ENCODE measurements at regions not wholly inside any gene's neighbourhood (a gene's known extent, or its start where the extent isn't known, plus 50 kb on each side); places are given as distances from the start of the nearest gene placed in this dataset.

DNA sequence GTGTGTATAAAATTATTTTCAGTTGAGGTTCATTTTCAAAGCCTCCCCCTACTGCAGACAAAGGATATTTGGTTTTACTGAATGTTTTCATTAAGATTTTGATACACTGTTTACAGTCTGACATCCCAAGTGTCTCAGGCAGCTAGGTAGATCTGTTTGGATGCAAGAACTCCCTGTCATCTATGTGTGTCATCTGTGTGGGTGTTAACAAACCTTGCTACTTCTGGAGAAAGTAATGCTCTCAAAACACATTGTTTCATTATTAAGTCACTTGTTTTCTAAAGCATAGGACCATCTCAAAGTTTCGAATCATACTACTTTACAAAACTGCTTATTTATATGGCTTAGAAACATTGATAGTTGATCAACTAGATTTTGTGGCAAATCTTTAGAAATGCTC is 114.5 kb upstream of the TMEM170B start (continued):
- no peak for TF ChIP-seq ZNF596 (tag by site-specific recombination; IDR thresholded peaks at IDR 0.05)
- no peak for TF ChIP-seq MZF1 (tag by site-specific recombination; IDR thresholded peaks at IDR 0.05; ENCODE audit: borderline replicate concordance)
- no peak for TF ChIP-seq ZNF155 (tag by site-specific recombination; IDR thresholded peaks at IDR 0.05)
- TF ChIP-seq ZNF221 (tag by site-specific recombination; IDR thresholded peaks at IDR 0.05; ENCODE audit: borderline replicate concordance) = no peak
- no peak for TF ChIP-seq ZNF501 (tag by site-specific recombination; IDR thresholded peaks at IDR 0.05)
- TF ChIP-seq, protein P1, sequence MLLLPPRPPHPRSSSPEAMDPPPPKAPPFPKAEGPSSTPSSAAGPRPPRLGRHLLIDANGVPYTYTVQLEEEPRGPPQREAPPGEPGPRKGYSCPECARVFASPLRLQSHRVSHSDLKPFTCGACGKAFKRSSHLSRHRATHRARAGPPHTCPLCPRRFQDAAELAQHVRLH (tag by site-specific recombination; IDR thresholded peaks at IDR 0.05) = no peak
- no peak for TF ChIP-seq SP2 (tag by site-specific recombination; IDR thresholded peaks at IDR 0.05)
- no peak for TF ChIP-seq KLF17 (tag by site-specific recombination; IDR thresholded peaks at IDR 0.05)
- no peak for TF ChIP-seq ELK4 (IDR thresholded peaks at IDR 0.05; ENCODE audit: borderline replicate concordance, low read depth, low read length)
- no peak for TF ChIP-seq ZNF292 (tag by site-specific recombination; IDR thresholded peaks at IDR 0.05; ENCODE audit: borderline replicate concordance, low read depth)

DNA sequence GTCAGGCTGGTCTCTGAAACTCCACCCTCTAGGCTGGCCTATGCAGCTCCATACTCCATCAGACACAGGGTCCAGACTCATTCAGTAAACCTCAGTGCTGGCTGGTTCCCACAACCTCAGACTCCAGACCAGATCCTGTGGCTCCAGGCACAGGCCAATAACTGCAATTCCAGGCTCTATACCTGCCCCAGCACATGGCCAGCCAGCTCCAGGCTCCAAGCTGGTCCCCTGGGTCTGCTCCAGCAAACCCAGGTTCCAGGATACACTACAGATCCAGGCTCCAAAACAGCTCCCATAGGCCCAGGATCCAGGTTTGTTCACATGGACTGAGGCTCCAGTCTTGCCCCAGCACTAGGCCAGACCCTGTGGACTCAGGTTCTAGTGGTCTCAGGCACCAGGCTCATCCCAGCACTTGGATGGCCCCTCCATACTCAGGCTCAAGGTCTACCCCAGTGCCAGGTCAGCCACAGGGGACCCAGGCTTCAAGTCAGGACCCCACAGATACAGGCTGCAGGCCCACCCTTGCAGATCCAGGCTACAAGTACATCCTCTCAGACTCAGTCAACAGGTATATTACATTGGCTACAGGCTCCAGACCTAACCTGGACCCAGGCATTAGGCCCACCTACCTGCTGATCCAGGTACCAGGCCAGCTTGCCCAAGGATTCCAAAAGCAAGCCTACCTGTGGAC is 117.6 kb upstream of the TMEM170B start:
- CTCF ChIA-PET = interaction anchor here (0.5 to 0.6 kb wide), 3 partner anchors 14 to 501 kb away, joined by 3 to 5 read pairs (median 4); no protein-coding TSS in a partner anchor
- TF ChIP-seq ZNF157 (tag by site-specific recombination; IDR thresholded peaks at IDR 0.05) = no peak
- TF ChIP-seq ZNF121 (tag by site-specific recombination; IDR thresholded peaks at IDR 0.05) = no peak
- TF ChIP-seq ZNF624 (tag by site-specific recombination; IDR thresholded peaks at IDR 0.05) = no peak
- no peak for TF ChIP-seq CTCF (tag by site-specific recombination; IDR thresholded peaks at IDR 0.05)
- TF ChIP-seq ZNF423 (tag by site-specific recombination; IDR thresholded peaks at IDR 0.05) = no peak
- TF ChIP-seq ZNF768 (tag by site-specific recombination; IDR thresholded peaks at IDR 0.05) = no peak

GRCh38 chr6:11418290-11418905 is 119.2 kb upstream of the TMEM170B start:
- Histone ChIP-seq H3K4me1 (ENCODE audit: control insufficient read depth, insufficient read depth, low read length) (no peaks in the 10 kb centered on the region), H3K9me3 (ENCODE audit: control insufficient read depth, insufficient read depth, low read depth, low read length) (no peaks in the 10 kb centered on the region), H3K36me3 (ENCODE audit: control insufficient read depth in 2 of 2, insufficient read depth in 1 of 2, low read length in 2 of 2) (no peaks in the 10 kb centered on the region), H3K27ac (ENCODE audit: extremely low read depth, low read depth, low read length) (no peak overlapping the region), H3K4me3 (ENCODE audit: low read depth, low read length) (no peak overlapping the region)
- no peak for TF ChIP-seq ZNF37A (tag by site-specific recombination; IDR thresholded peaks at IDR 0.05)
- TF ChIP-seq, protein P2, sequence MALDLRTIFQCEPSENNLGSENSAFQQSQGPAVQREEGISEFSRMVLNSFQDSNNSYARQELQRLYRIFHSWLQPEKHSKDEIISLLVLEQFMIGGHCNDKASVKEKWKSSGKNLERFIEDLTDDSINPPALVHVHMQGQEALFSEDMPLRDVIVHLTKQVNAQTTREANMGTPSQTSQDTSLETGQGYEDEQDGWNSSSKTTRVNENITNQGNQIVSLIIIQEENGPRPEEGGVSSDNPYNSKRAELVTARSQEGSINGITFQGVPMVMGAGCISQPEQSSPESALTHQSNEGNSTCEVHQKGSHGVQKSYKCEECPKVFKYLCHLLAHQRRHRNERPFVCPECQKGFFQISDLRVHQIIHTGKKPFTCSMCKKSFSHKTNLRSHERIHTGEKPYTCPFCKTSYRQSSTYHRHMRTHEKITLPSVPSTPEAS (tag by site-specific recombination; IDR thresholded peaks at IDR 0.05) = no peak
- no peak for TF ChIP-seq ZNF133 (tag by site-specific recombination; IDR thresholded peaks at IDR 0.05)
- no peak for TF ChIP-seq KLF17 (tag by site-specific recombination; IDR thresholded peaks at IDR 0.05)
- TF ChIP-seq OVOL3 (tag by site-specific recombination; IDR thresholded peaks at IDR 0.05) = no peak
- TF ChIP-seq ZNF366 (tag by site-specific recombination; conservative IDR thresholded peaks at IDR 0.05) = no peak
- TF ChIP-seq ZIC2 (tag by site-specific recombination; IDR thresholded peaks at IDR 0.05) = no peak
- TF ChIP-seq ZNF19 (tag by site-specific recombination; IDR thresholded peaks at IDR 0.05; ENCODE audit: low read depth) = no peak
- no peak for TF ChIP-seq FEZF1 (tag by site-specific recombination; IDR thresholded peaks at IDR 0.05)
- ChIA-PET CTCF (no interaction called here), POLR2A (no interaction called here)

More for the DNA sequence above, 117.6 kb upstream of the TMEM170B start:
- no peak overlapping the region for H3K4me3 ChIP-seq (ENCODE audit: low read depth, low read length)
- H3K9me3 ChIP-seq (ENCODE audit: control insufficient read depth, insufficient read depth, low read depth, low read length) = no peaks in the 10 kb centered on the region
- no peaks in the 10 kb centered on the region for H3K4me1 ChIP-seq (ENCODE audit: control insufficient read depth, insufficient read depth, low read length)
- POLR2A ChIA-PET = no interaction called here
- H3K27ac ChIP-seq (ENCODE audit: extremely low read depth, low read depth, low read length) = no peak overlapping the region
- H3K36me3 ChIP-seq (ENCODE audit: control insufficient read depth in 2 of 2, insufficient read depth in 1 of 2, low read length in 2 of 2) = no peaks in the 10 kb centered on the region
